ENCODE measurements at regions not wholly inside any gene's neighbourhood (a gene's known extent, or its start where the extent isn't known, plus 50 kb on each side); places are given as distances from the start of the nearest gene placed in this dataset.

DNA sequence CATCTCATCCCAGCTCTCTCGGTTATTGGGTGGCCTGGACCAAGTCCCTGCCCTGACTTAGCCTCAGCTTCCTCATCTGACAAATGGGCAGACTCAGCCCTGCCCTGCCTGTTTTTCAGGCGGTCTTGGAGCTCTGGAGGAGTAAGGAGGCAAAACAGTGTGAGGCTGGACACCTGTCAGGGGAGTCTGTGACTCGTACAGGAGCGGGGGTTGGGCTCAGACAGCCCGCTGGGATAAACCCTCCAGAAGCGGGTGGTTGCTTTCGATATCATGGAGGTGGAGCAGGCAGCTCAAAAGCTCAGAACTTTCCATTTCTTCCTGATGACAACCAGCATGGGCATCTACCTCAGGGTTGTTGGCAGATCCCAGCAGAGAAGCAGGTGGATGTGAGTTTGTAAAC lies 72.9 kb upstream of the GGTA1 start:
- TF ChIP-seq, protein P1, sequence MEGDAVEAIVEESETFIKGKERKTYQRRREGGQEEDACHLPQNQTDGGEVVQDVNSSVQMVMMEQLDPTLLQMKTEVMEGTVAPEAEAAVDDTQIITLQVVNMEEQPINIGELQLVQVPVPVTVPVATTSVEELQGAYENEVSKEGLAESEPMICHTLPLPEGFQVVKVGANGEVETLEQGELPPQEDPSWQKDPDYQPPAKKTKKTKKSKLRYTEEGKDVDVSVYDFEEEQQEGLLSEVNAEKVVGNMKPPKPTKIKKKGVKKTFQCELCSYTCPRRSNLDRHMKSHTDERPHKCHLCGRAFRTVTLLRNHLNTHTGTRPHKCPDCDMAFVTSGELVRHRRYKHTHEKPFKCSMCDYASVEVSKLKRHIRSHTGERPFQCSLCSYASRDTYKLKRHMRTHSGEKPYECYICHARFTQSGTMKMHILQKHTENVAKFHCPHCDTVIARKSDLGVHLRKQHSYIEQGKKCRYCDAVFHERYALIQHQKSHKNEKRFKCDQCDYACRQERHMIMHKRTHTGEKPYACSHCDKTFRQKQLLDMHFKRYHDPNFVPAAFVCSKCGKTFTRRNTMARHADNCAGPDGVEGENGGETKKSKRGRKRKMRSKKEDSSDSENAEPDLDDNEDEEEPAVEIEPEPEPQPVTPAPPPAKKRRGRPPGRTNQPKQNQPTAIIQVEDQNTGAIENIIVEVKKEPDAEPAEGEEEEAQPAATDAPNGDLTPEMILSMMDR (IDR thresholded peaks at IDR 0.05; ENCODE audit: low read length): no peak
- no peak for TF ChIP-seq EZH2 (IDR thresholded peaks at IDR 0.05; ENCODE audit: borderline replicate concordance, low read length)

Measured in OCI-LY1 (cell line).